Activated CD4-positive, alpha-beta T cell treated with anti-CD3 and anti-CD28 coated beads, Interleukin-10, Interleukin-2, amounts not matched to agents 100 ng/mL and 50 ng/mL, durations not matched to agents 16 hours and 8 hours (primary cell): ENCODE measurements at regions not wholly inside any gene's neighbourhood (a gene's known extent, or its start where the extent isn't known, plus 50 kb on each side); places are given as distances from the start of the nearest gene placed in this dataset.

ENCODE experiments used
- DNase-seq: peaks from one replicate; pipeline ENCODE4 v3.0.0-alpha.2; 2020

GRCh38 chr13:48892688-48893075 is 83.0 kb upstream of the FNDC3A start:
- DNase-seq = no peak

- no peak for DNase-seq
Measured at GRCh38 chr13:48896312-48896711, 79.4 kb upstream of the FNDC3A start.

- DNase-seq = no peak
Measured at GRCh38 chr13:48901781-48902180, 73.9 kb upstream of the FNDC3A start.

GRCh38 chr13:48902368-48902767 is 73.3 kb upstream of the FNDC3A start:
- DNase-seq = no peak

GRCh38 chr13:48904668-48905290 is 70.9 kb upstream of the FNDC3A start:
- DNase-seq = no peak

GRCh38 chr13:48906200-48906599 is 69.5 kb upstream of the FNDC3A start:
- no peak for DNase-seq

GRCh38 chr13:48908381-48909055 is 67.2 kb upstream of the FNDC3A start:
- DNase-seq = no peak

GRCh38 chr13:48909056-48909389 is 66.7 kb upstream of the FNDC3A start:
- no peak for DNase-seq

GRCh38 chr13:48910686-48911085 is 65.0 kb upstream of the FNDC3A start:
- no peak for DNase-seq

GRCh38 chr13:48919751-48920150 is 56.0 kb upstream of the FNDC3A start:
- DNase-seq = no peak

GRCh38 chr13:48920730-48921129 is 55.0 kb upstream of the FNDC3A start:
- no peak for DNase-seq

GRCh38 chr13:48923376-48923775 is 52.3 kb upstream of the FNDC3A start:
- DNase-seq = no peak

- no peak for DNase-seq
Measured at GRCh38 chr13:48925001-48925400, 50.7 kb upstream of the FNDC3A start.
